CD4-positive, alpha-beta memory T cell (primary cell): ENCODE measurements at regions not wholly inside any gene's neighbourhood (a gene's known extent, or its start where the extent isn't known, plus 50 kb on each side); places are given as distances from the start of the nearest gene placed in this dataset.

Experiments used
- CTCF ChIA-PET: fragments of 350-600 bp; sonication (Branson Sonifier 250); formaldehyde crosslinking; loops from one replicate; lab custom pipeline; 2021; ENCODE audit warnings: inconsistent platforms; ENCODE audit not compliant: partially characterized antibody; lab: Charles Lee
- POLR2A ChIA-PET: fragments of 350-600 bp; sonication (Branson Sonifier 250); formaldehyde crosslinking; loops from one replicate; lab custom pipeline; 2021; ENCODE audit not compliant: partially characterized antibody; lab: Charles Lee
- DNase-seq, 5 donors: peaks; one replicate each; pipeline versions ENCODE4 v3.0.0 to v3.0.0-alpha.2; 2020 to 2022; ENCODE audit warnings: mixed read lengths in 1 of 5
- H3K27ac ChIP-seq: one replicate; pipeline ENCODE4 v1.7.0; 2013; ENCODE audit warnings: low read depth, low read length
- H3K27me3 ChIP-seq: 2 replicates; pipeline ENCODE4 v1.7.0; 2013; ENCODE audit warnings: mild to moderate bottlenecking, low read length, moderate library complexity; ENCODE audit not compliant: insufficient read depth
- H3K36me3 ChIP-seq: 2 replicates; pipeline ENCODE4 v1.7.0; 2013; ENCODE audit warnings: mild to moderate bottlenecking, low read length, moderate library complexity; ENCODE audit not compliant: insufficient read depth
- H3K4me1 ChIP-seq: 2 replicates; pipeline ENCODE4 v1.7.0; 2013; ENCODE audit warnings: mild to moderate bottlenecking, low read length, moderate library complexity; ENCODE audit not compliant: insufficient read depth
- H3K4me3 ChIP-seq, 2 donors: one replicate each; pipeline ENCODE4 v1.7.0; 2013; ENCODE audit warnings: low read length in 2 of 2, mild to moderate bottlenecking in 1 of 2
- H3K9me3 ChIP-seq, 2 donors: one replicate each; pipeline ENCODE4 v1.7.0; 2013; ENCODE audit warnings: low read length in 2 of 2, control low read depth in 1 of 2; ENCODE audit not compliant: control insufficient read depth in 1 of 2
- H3K27ac Mint-ChIP-seq, 7 donors: one replicate each; pipeline ENCODE4 v1.8.0; 2020 to 2021; ENCODE audit warnings: mixed read lengths in 7 of 7, mild to moderate bottlenecking in 6 of 7, inconsistent platforms in 3 of 7, moderate library complexity in 3 of 7
- H3K27me3 Mint-ChIP-seq, 2 donors: one replicate each; pipeline ENCODE4 v1.8.0; 2020 to 2021; ENCODE audit warnings: mixed read lengths in 2 of 2
- H3K36me3 Mint-ChIP-seq, 2 donors: one replicate each; pipeline ENCODE4 v1.8.0; 2020 to 2021; ENCODE audit warnings: mixed read lengths in 2 of 2, inconsistent platforms in 1 of 2, mild to moderate bottlenecking in 1 of 2
- H3K4me1 Mint-ChIP-seq, 4 donors: one replicate each; pipeline ENCODE4 v1.8.0; 2020 to 2021; ENCODE audit warnings: mixed read lengths in 4 of 4, mild to moderate bottlenecking in 1 of 4
- H3K4me3 Mint-ChIP-seq, 8 donors: one replicate each; pipeline ENCODE4 v1.8.0; 2020 to 2021; ENCODE audit warnings: mixed read lengths in 8 of 8, mild to moderate bottlenecking in 7 of 8, moderate library complexity in 6 of 8, inconsistent platforms in 3 of 8
- H3K9me3 Mint-ChIP-seq, 8 donors: one replicate each; pipeline ENCODE4 v1.8.0; 2020 to 2021; ENCODE audit warnings: mixed read lengths in 8 of 8, mild to moderate bottlenecking in 5 of 8, inconsistent platforms in 3 of 8, moderate library complexity in 1 of 8
- intact Hi-C: fragments of 100-400 bp; cut with micrococcal nuclease; formaldehyde crosslinking; loops from one replicate; pipeline ENCODE4 v1.15.1; 2023

GRCh38 chr1:172887162-172887561 is 163.6 kb downstream of the TNFSF18 start:
- no peak for DNase-seq
- H3K27me3 Mint-ChIP-seq: peaks cover 0 to 5% of the 10 kb centered on the region in 2 donors
- intact Hi-C loops: no loop called here
- H3K9me3 ChIP-seq: no peaks in the 10 kb centered on the region
- H3K36me3 ChIP-seq: no peaks in the 10 kb centered on the region
- ChIA-PET CTCF (no interaction called here), POLR2A (no interaction called here)
- no peak overlapping the region for H3K4me3 Mint-ChIP-seq
- H3K4me3 ChIP-seq: no peak overlapping the region
- peaks cover 0 to 4% (median 0%) of the 10 kb centered on the region in 8 donors for H3K9me3 Mint-ChIP-seq
- H3K27ac Mint-ChIP-seq: no peak overlapping the region
- peaks cover 8 to 17% (median 13%) of the 10 kb centered on the region in 4 donors for H3K4me1 Mint-ChIP-seq
- no peak overlapping the region for H3K27ac ChIP-seq
- no peaks in the 10 kb centered on the region for H3K27me3 ChIP-seq
- H3K4me1 ChIP-seq: peaks cover 17% of the 10 kb centered on the region
- H3K36me3 Mint-ChIP-seq: no peaks in the 10 kb centered on the region

- Histone ChIP-seq H3K4me1 (peaks cover 29% of the 10 kb centered on the region), H3K4me3 (no peak overlapping the region), H3K9me3 (no peaks in the 10 kb centered on the region), H3K36me3 (no peaks in the 10 kb centered on the region), H3K27ac (no peak overlapping the region), H3K27me3 (no peaks in the 10 kb centered on the region)
- Mint-ChIP-seq H3K36me3 (no peaks in the 10 kb centered on the region), H3K4me1 (peaks cover 24 to 29% (median 27%) of the 10 kb centered on the region in 4 donors), H3K4me3 (peak overlapping the region in 3 of 8 donors; percentile 2 to 37 (median 17)), H3K27me3 (no peaks in the 10 kb centered on the region), H3K27ac (peak overlapping the region in 6 of 7 donors; percentile 39 to 84 (median 60)), H3K9me3 (peaks cover 0 to 4% (median 0%) of the 10 kb centered on the region in 8 donors)
- ChIA-PET POLR2A (interaction anchor here (1.0 to 4.2 kb wide), 2 partner anchors 14 to 26 kb away, joined by 4 to 43 read pairs; no protein-coding TSS in a partner anchor), CTCF (interaction anchor here (2.3 kb wide), 1 partner anchor 67 kb away, joined by 18 read pairs; no protein-coding TSS in a partner anchor)
- no peak for DNase-seq
- intact Hi-C loops: no loop called here
Observed at GRCh38 chr1:172893146-172893841, 157.4 kb downstream of the TNFSF18 start.

GRCh38 chr1:172894349-172895049 is 156.2 kb downstream of the TNFSF18 start:
- Histone ChIP-seq H3K36me3 (no peaks in the 10 kb centered on the region), H3K4me3 (peak overlapping the region; percentile 12 to 52), H3K27me3 (no peaks in the 10 kb centered on the region), H3K27ac (peak overlapping the region; percentile 19), H3K4me1 (peaks cover 29% of the 10 kb centered on the region), H3K9me3 (no peaks in the 10 kb centered on the region)
- Mint-ChIP-seq H3K4me1 (peaks cover 26 to 31% (median 28%) of the 10 kb centered on the region in 4 donors), H3K27ac (peak overlapping the region; percentile 70 to 96 (median 84)), H3K9me3 (peaks cover 0 to under 1% (median 0%) of the 10 kb centered on the region in 8 donors), H3K36me3 (no peaks in the 10 kb centered on the region), H3K27me3 (no peaks in the 10 kb centered on the region), H3K4me3 (peak overlapping the region; percentile 64 to 88 (median 79))
- CTCF ChIA-PET: interaction anchor here (0.9 to 2.3 kb wide), 8 partner anchors 11 to 311 kb away, joined by 3 to 18 read pairs (median 3); no protein-coding TSS in a partner anchor
- DNase-seq: peak in 3 of 5 donors; percentile 4 to 22 (median 10)
- intact Hi-C loops: loop anchor here (1.0 to 5.0 kb wide), 2 partner anchors 10 to 57 kb away; no protein-coding TSS in a partner anchor
- POLR2A ChIA-PET: interaction anchor here (0.8 to 4.2 kb wide), 17 partner anchors 10 to 930 kb away, joined by 3 to 43 read pairs (median 4); partner anchors contain the start of genes CENPL and DARS2

- peak overlapping the region; percentile 12 to 52 for H3K4me3 ChIP-seq
- Mint-ChIP-seq H3K27me3 (no peaks in the 10 kb centered on the region), H3K36me3 (no peaks in the 10 kb centered on the region), H3K9me3 (no peaks in the 10 kb centered on the region), H3K4me3 (peak overlapping the region; percentile 64 to 88 (median 79)), H3K4me1 (peaks cover 26 to 31% (median 28%) of the 10 kb centered on the region in 4 donors), H3K27ac (peak overlapping the region; percentile 70 to 96 (median 84))
- H3K9me3 ChIP-seq: no peaks in the 10 kb centered on the region
- ChIA-PET POLR2A (interaction anchor here (1.0 to 4.2 kb wide), 15 partner anchors 10 to 929 kb away, joined by 3 to 43 read pairs (median 4); partner anchors contain the start of genes CENPL and DARS2), CTCF (interaction anchor here (1.0 to 2.3 kb wide), 8 partner anchors 11 to 310 kb away, joined by 3 to 18 read pairs (median 4); no protein-coding TSS in a partner anchor)
- no peaks in the 10 kb centered on the region for H3K36me3 ChIP-seq
- H3K27me3 ChIP-seq: no peaks in the 10 kb centered on the region
- intact Hi-C loops: loop anchor here (5.0 kb wide), 1 partner anchor 58 kb away; no protein-coding TSS in a partner anchor
- H3K4me1 ChIP-seq: peaks cover 29% of the 10 kb centered on the region
- peak overlapping the region; percentile 19 for H3K27ac ChIP-seq
- DNase-seq: peak in 4 of 5 donors; percentile 26 to 45 (median 38)
Observed at GRCh38 chr1:172895050-172895460, 155.7 kb downstream of the TNFSF18 start.

- Histone ChIP-seq H3K9me3 (no peaks in the 10 kb centered on the region), H3K27ac (no peak overlapping the region), H3K4me3 (no peak overlapping the region), H3K36me3 (no peaks in the 10 kb centered on the region), H3K27me3 (no peaks in the 10 kb centered on the region), H3K4me1 (peaks cover 34% of the 10 kb centered on the region)
- intact Hi-C loops: loop anchor here (5.0 kb wide), 1 partner anchor 58 kb away; no protein-coding TSS in a partner anchor
- H3K4me1 Mint-ChIP-seq: peaks cover 32 to 36% (median 35%) of the 10 kb centered on the region in 4 donors
- peak overlapping the region; percentile 24 to 84 (median 76) for H3K27ac Mint-ChIP-seq
- peak overlapping the region in 6 of 8 donors; percentile 26 to 88 (median 77) for H3K4me3 Mint-ChIP-seq
- no peak for DNase-seq
- no peaks in the 10 kb centered on the region for H3K9me3 Mint-ChIP-seq
- no peaks in the 10 kb centered on the region for H3K27me3 Mint-ChIP-seq
- no peaks in the 10 kb centered on the region for H3K36me3 Mint-ChIP-seq
- CTCF ChIA-PET: interaction anchor here (1.0 to 2.3 kb wide), 8 partner anchors 10 to 310 kb away, joined by 3 to 18 read pairs (median 4); no protein-coding TSS in a partner anchor
- POLR2A ChIA-PET: interaction anchor here (1.0 to 4.2 kb wide), 11 partner anchors 11 to 309 kb away, joined by 3 to 43 read pairs (median 5); no protein-coding TSS in a partner anchor
Observed at GRCh38 chr1:172895761-172896160, 155.0 kb downstream of the TNFSF18 start.

GRCh38 chr1:172897738-172898137 is 153.0 kb downstream of the TNFSF18 start:
- Mint-ChIP-seq H3K27ac (peak overlapping the region in 1 of 7 donors; percentile 22), H3K4me3 (no peak overlapping the region), H3K27me3 (no peaks in the 10 kb centered on the region), H3K4me1 (peaks cover 33 to 39% (median 38%) of the 10 kb centered on the region in 4 donors), H3K9me3 (no peaks in the 10 kb centered on the region), H3K36me3 (no peaks in the 10 kb centered on the region)
- Histone ChIP-seq H3K9me3 (no peaks in the 10 kb centered on the region), H3K27ac (no peak overlapping the region), H3K4me3 (no peak overlapping the region), H3K36me3 (no peaks in the 10 kb centered on the region), H3K27me3 (no peaks in the 10 kb centered on the region), H3K4me1 (peaks cover 34% of the 10 kb centered on the region)
- POLR2A ChIA-PET: no interaction called here
- no peak for DNase-seq
- intact Hi-C loops: loop anchor here (5.0 kb wide), 1 partner anchor 60 kb away; no protein-coding TSS in a partner anchor
- CTCF ChIA-PET: interaction anchor here (1.5 kb wide), 1 partner anchor 156 kb away, joined by 3 read pairs; no protein-coding TSS in a partner anchor
